Breast epithelium (tissue), 4 donors: ENCODE measurements at regions not wholly inside any gene's neighbourhood (a gene's known extent, or its start where the extent isn't known, plus 50 kb on each side); places are given as distances from the start of the nearest gene placed in this dataset.

Experiments
- DNase-seq, 2 donors: peaks; one replicate each; pipeline ENCODE4 v3.0.0-alpha.2; 2019; ENCODE audit warnings: low spot score in 2 of 2
- H3K27ac ChIP-seq, 2 donors: fragments of 200-600 bp; sonication (generic) in 1 of 2; one replicate each; pipeline ENCODE4 v1.5.1; 2016 to 2019; ENCODE audit warnings: mild to moderate bottlenecking in 1 of 2
- H3K27me3 ChIP-seq, 2 donors: fragments of 200-600 bp; sonication (generic) in 1 of 2; one replicate each; pipeline versions ENCODE4 v1.5.1 to v1.6.0; 2017 to 2019; ENCODE audit warnings: control low read depth in 1 of 2, mild to moderate bottlenecking in 1 of 2
- H3K36me3 ChIP-seq: fragments of 200-600 bp; one replicate; pipeline ENCODE4 v1.5.1; 2019
- H3K4me1 ChIP-seq, 2 donors: fragments of 200-600 bp; sonication (generic); one replicate each; pipeline ENCODE4 v1.5.1; 2016 to 2019; ENCODE audit warnings: control low read depth in 1 of 2
- H3K4me3 ChIP-seq, 3 donors: fragments of 200-600 bp; sonication (generic); 1 replicate in 2 of 3; 2 replicates in 1 of 3; pipeline ENCODE4 v1.5.1; 2016 to 2019; ENCODE audit warnings: mild to moderate bottlenecking in 3 of 3, moderate library complexity in 2 of 3
- H3K9me3 ChIP-seq, 2 donors: fragments of 200-600 bp; sonication (generic) in 1 of 2; one replicate each; pipeline ENCODE4 v1.5.1; 2016 to 2019; ENCODE audit warnings: control low read depth in 1 of 2
- CTCF ChIP-seq, 3 donors: fragments of 450-650 bp; IDR thresholded peaks; one replicate each; pipeline ENCODE4 v1.5.1; 2016 to 2017; ENCODE audit warnings: antibody characterized with exemption in 3 of 3, mild to moderate bottlenecking in 3 of 3, moderate library complexity in 3 of 3
- POLR2A ChIP-seq: fragments of 450-650 bp; IDR thresholded peaks from one replicate; pipeline ENCODE4 v1.6.1; 2016; ENCODE audit warnings: antibody characterized with exemption, mild to moderate bottlenecking, moderate library complexity
- POLR2AphosphoS5 ChIP-seq, 3 donors: sonication (generic); formaldehyde crosslinking; IDR thresholded peaks; one replicate each; pipeline ENCODE4 v1.6.1; 2017; ENCODE audit warnings: antibody characterized with exemption in 3 of 3
- intact Hi-C: fragments of 100-400 bp; cut with DNase I; formaldehyde crosslinking; loops from one replicate; pipeline ENCODE4 v1.15.1; 2023; ENCODE audit warnings: low total_unique reads

- no peaks in the 10 kb centered on the region for H3K4me1 ChIP-seq
- H3K27me3 ChIP-seq: no peaks in the 10 kb centered on the region
- intact Hi-C loops: no loop called here
- DNase-seq: no peak
- TF ChIP-seq CTCF (IDR thresholded peaks at IDR 0.05): no peak
- no peak for TF ChIP-seq POLR2A
- TF ChIP-seq POLR2AphosphoS5 (IDR thresholded peaks at IDR 0.05): no peak
- H3K9me3 ChIP-seq: no peaks in the 10 kb centered on the region
- no peak overlapping the region for H3K4me3 ChIP-seq
- H3K36me3 ChIP-seq: no peaks in the 10 kb centered on the region
- H3K27ac ChIP-seq: no peak overlapping the region
These were observed 96.1 kb upstream of the APC start for GRCh38 chr5:112641515-112642110.

- intact Hi-C loops: no loop called here
- H3K9me3 ChIP-seq: no peaks in the 10 kb centered on the region
- no peaks in the 10 kb centered on the region for H3K4me1 ChIP-seq
- H3K27me3 ChIP-seq: no peaks in the 10 kb centered on the region
- no peak overlapping the region for H3K4me3 ChIP-seq
- H3K36me3 ChIP-seq: no peaks in the 10 kb centered on the region
- TF ChIP-seq POLR2A (no peak), POLR2AphosphoS5 (IDR thresholded peaks at IDR 0.05) (no peak), CTCF (IDR thresholded peaks at IDR 0.05) (no peak)
- DNase-seq: no peak
- H3K27ac ChIP-seq: no peak overlapping the region
These were observed 94.8 kb upstream of the APC start for GRCh38 chr5:112642885-112643284.

GRCh38 chr5:112643339-112643971 is 94.2 kb upstream of the APC start:
- Histone ChIP-seq H3K36me3 (no peaks in the 10 kb centered on the region), H3K4me3 (no peak overlapping the region), H3K27ac (no peak overlapping the region), H3K27me3 (no peaks in the 10 kb centered on the region), H3K4me1 (no peaks in the 10 kb centered on the region), H3K9me3 (no peaks in the 10 kb centered on the region)
- TF ChIP-seq CTCF (IDR thresholded peaks at IDR 0.05) (no peak), POLR2A (no peak), POLR2AphosphoS5 (IDR thresholded peaks at IDR 0.05) (no peak)
- DNase-seq: no peak
- intact Hi-C loops: no loop called here

- intact Hi-C loops: no loop called here
- H3K36me3 ChIP-seq: no peaks in the 10 kb centered on the region
- no peaks in the 10 kb centered on the region for H3K9me3 ChIP-seq
- TF ChIP-seq POLR2A: no peak
- no peak for TF ChIP-seq CTCF (IDR thresholded peaks at IDR 0.05)
- TF ChIP-seq POLR2AphosphoS5 (IDR thresholded peaks at IDR 0.05): no peak
- H3K4me3 ChIP-seq: no peak overlapping the region
- no peaks in the 10 kb centered on the region for H3K27me3 ChIP-seq
- no peak for DNase-seq
- no peaks in the 10 kb centered on the region for H3K4me1 ChIP-seq
- no peak overlapping the region for H3K27ac ChIP-seq
These were observed 91.3 kb upstream of the APC start for GRCh38 chr5:112646139-112646936.

GRCh38 chr5:112647428-112647827 is 90.3 kb upstream of the APC start:
- TF ChIP-seq POLR2AphosphoS5 (IDR thresholded peaks at IDR 0.05) (no peak), CTCF (IDR thresholded peaks at IDR 0.05) (no peak), POLR2A (no peak)
- no peaks in the 10 kb centered on the region for H3K9me3 ChIP-seq
- no peak for DNase-seq

More at GRCh38 chr5:112647428-112647827, 90.3 kb upstream of the APC start:
- no peaks in the 10 kb centered on the region for H3K27me3 ChIP-seq
- no peaks in the 10 kb centered on the region for H3K4me1 ChIP-seq
- H3K27ac ChIP-seq: no peak overlapping the region
- H3K36me3 ChIP-seq: no peaks in the 10 kb centered on the region
- H3K4me3 ChIP-seq: no peak overlapping the region
- intact Hi-C loops: no loop called here
